ENCODE measurements at regions not wholly inside any gene's neighbourhood (a gene's known extent, or its start where the extent isn't known, plus 50 kb on each side); places are given as distances from the start of the nearest gene placed in this dataset.

GRCh38 chr21:16913010-16913409 is 599.8 kb upstream of the CXADR start:
- no peak for TF ChIP-seq POLR2AphosphoS5 (IDR thresholded peaks at IDR 0.05; ENCODE audit: low read depth, low read length)
- TF ChIP-seq TAF1 (IDR thresholded peaks at IDR 0.05; ENCODE audit: borderline replicate concordance, low read depth, low read length), result no peak

All from GM12892 (cell line).